Breast epithelium (tissue), 4 donors: ENCODE measurements at regions not wholly inside any gene's neighbourhood (a gene's known extent, or its start where the extent isn't known, plus 50 kb on each side); places are given as distances from the start of the nearest gene placed in this dataset.

ENCODE experiments used
- DNase-seq, 2 donors: peaks; one replicate each; pipeline ENCODE4 v3.0.0-alpha.2; 2019; ENCODE audit warnings: low spot score in 2 of 2
- H3K27ac ChIP-seq, 2 donors: fragments of 200-600 bp; sonication (generic) in 1 of 2; one replicate each; pipeline ENCODE4 v1.5.1; 2016 to 2019; ENCODE audit warnings: mild to moderate bottlenecking in 1 of 2
- H3K27me3 ChIP-seq, 2 donors: fragments of 200-600 bp; sonication (generic) in 1 of 2; one replicate each; pipeline versions ENCODE4 v1.5.1 to v1.6.0; 2017 to 2019; ENCODE audit warnings: control low read depth in 1 of 2, mild to moderate bottlenecking in 1 of 2
- H3K36me3 ChIP-seq: fragments of 200-600 bp; one replicate; pipeline ENCODE4 v1.5.1; 2019
- H3K4me1 ChIP-seq, 2 donors: fragments of 200-600 bp; sonication (generic); one replicate each; pipeline ENCODE4 v1.5.1; 2016 to 2019; ENCODE audit warnings: control low read depth in 1 of 2
- H3K4me3 ChIP-seq, 3 donors: fragments of 200-600 bp; sonication (generic); 1 replicate in 2 of 3; 2 replicates in 1 of 3; pipeline ENCODE4 v1.5.1; 2016 to 2019; ENCODE audit warnings: mild to moderate bottlenecking in 3 of 3, moderate library complexity in 2 of 3
- H3K9me3 ChIP-seq, 2 donors: fragments of 200-600 bp; sonication (generic) in 1 of 2; one replicate each; pipeline ENCODE4 v1.5.1; 2016 to 2019; ENCODE audit warnings: control low read depth in 1 of 2
- CTCF ChIP-seq, 3 donors: fragments of 450-650 bp; IDR thresholded peaks; one replicate each; pipeline ENCODE4 v1.5.1; 2016 to 2017; ENCODE audit warnings: antibody characterized with exemption in 3 of 3, mild to moderate bottlenecking in 3 of 3, moderate library complexity in 3 of 3
- POLR2A ChIP-seq: fragments of 450-650 bp; IDR thresholded peaks from one replicate; pipeline ENCODE4 v1.6.1; 2016; ENCODE audit warnings: antibody characterized with exemption, mild to moderate bottlenecking, moderate library complexity
- POLR2AphosphoS5 ChIP-seq, 3 donors: sonication (generic); formaldehyde crosslinking; IDR thresholded peaks; one replicate each; pipeline ENCODE4 v1.6.1; 2017; ENCODE audit warnings: antibody characterized with exemption in 3 of 3
- intact Hi-C: fragments of 100-400 bp; cut with DNase I; formaldehyde crosslinking; loops from one replicate; pipeline ENCODE4 v1.15.1; 2023; ENCODE audit warnings: low total_unique reads

GRCh38 chr5:54740141-54740540 lies 222.6 kb downstream of the SNX18 start:
- H3K27me3 ChIP-seq: no peaks in the 10 kb centered on the region
- TF ChIP-seq POLR2AphosphoS5 (IDR thresholded peaks at IDR 0.05): no peak
- no peak for TF ChIP-seq CTCF (IDR thresholded peaks at IDR 0.05)
- no peak for TF ChIP-seq POLR2A
- DNase-seq: no peak
- no peak overlapping the region for H3K27ac ChIP-seq
- H3K4me3 ChIP-seq: no peak overlapping the region
- intact Hi-C loops: no loop called here
- no peaks in the 10 kb centered on the region for H3K36me3 ChIP-seq
- no peaks in the 10 kb centered on the region for H3K4me1 ChIP-seq
- H3K9me3 ChIP-seq: no peaks in the 10 kb centered on the region

GRCh38 chr5:54739371-54739770 lies 221.8 kb downstream of the SNX18 start:
- Histone ChIP-seq H3K4me3 (no peak overlapping the region), H3K27ac (no peak overlapping the region), H3K4me1 (no peaks in the 10 kb centered on the region), H3K27me3 (no peaks in the 10 kb centered on the region), H3K36me3 (no peaks in the 10 kb centered on the region), H3K9me3 (no peaks in the 10 kb centered on the region)
- no peak for TF ChIP-seq CTCF (IDR thresholded peaks at IDR 0.05)
- no peak for DNase-seq
- intact Hi-C loops: no loop called here

- H3K4me3 ChIP-seq: no peak overlapping the region
- no peak overlapping the region for H3K27ac ChIP-seq
- DNase-seq: no peak
- H3K9me3 ChIP-seq: no peaks in the 10 kb centered on the region
- H3K4me1 ChIP-seq: no peaks in the 10 kb centered on the region
- no peaks in the 10 kb centered on the region for H3K27me3 ChIP-seq
- no peaks in the 10 kb centered on the region for H3K36me3 ChIP-seq
- intact Hi-C loops: no loop called here
- no peak for TF ChIP-seq CTCF (IDR thresholded peaks at IDR 0.05)
- TF ChIP-seq POLR2AphosphoS5 (IDR thresholded peaks at IDR 0.05): no peak
- TF ChIP-seq POLR2A: no peak
Observed at GRCh38 chr5:54738973-54739367, 221.4 kb downstream of the SNX18 start.

GRCh38 chr5:54738118-54738972 lies 220.8 kb downstream of the SNX18 start:
- Histone ChIP-seq H3K27me3 (no peaks in the 10 kb centered on the region), H3K27ac (peak overlapping the region in 1 of 2 donors; percentile 12), H3K36me3 (no peaks in the 10 kb centered on the region), H3K4me1 (no peaks in the 10 kb centered on the region), H3K9me3 (no peaks in the 10 kb centered on the region), H3K4me3 (no peak overlapping the region)
- TF ChIP-seq POLR2A (no peak), CTCF (IDR thresholded peaks at IDR 0.05) (no peak), POLR2AphosphoS5 (IDR thresholded peaks at IDR 0.05) (no peak)
- intact Hi-C loops: no loop called here
- peak in 1 of 2 donors; percentile 30 for DNase-seq

GRCh38 chr5:54736003-54736797 lies 218.6 kb downstream of the SNX18 start:
- H3K4me3 ChIP-seq: no peak overlapping the region
- no peak for DNase-seq
- H3K36me3 ChIP-seq: no peaks in the 10 kb centered on the region
- no peaks in the 10 kb centered on the region for H3K9me3 ChIP-seq
- intact Hi-C loops: no loop called here
- no peaks in the 10 kb centered on the region for H3K4me1 ChIP-seq
- no peak overlapping the region for H3K27ac ChIP-seq
- no peak for TF ChIP-seq POLR2AphosphoS5 (IDR thresholded peaks at IDR 0.05)
- no peak for TF ChIP-seq CTCF (IDR thresholded peaks at IDR 0.05)
- TF ChIP-seq POLR2A: no peak
- H3K27me3 ChIP-seq: no peaks in the 10 kb centered on the region
